Islet of Langerhans (tissue), 1 donor: ENCODE measurements at regions not wholly inside any gene's neighbourhood (a gene's known extent, or its start where the extent isn't known, plus 50 kb on each side); places are given as distances from the start of the nearest gene placed in this dataset.

Source experiments
- FAIRE-seq: peaks from one replicate; lab custom pipeline; 2011; peaks lifted over from hg19 to GRCh38; lab: Jason Lieb, UNC

DNA sequence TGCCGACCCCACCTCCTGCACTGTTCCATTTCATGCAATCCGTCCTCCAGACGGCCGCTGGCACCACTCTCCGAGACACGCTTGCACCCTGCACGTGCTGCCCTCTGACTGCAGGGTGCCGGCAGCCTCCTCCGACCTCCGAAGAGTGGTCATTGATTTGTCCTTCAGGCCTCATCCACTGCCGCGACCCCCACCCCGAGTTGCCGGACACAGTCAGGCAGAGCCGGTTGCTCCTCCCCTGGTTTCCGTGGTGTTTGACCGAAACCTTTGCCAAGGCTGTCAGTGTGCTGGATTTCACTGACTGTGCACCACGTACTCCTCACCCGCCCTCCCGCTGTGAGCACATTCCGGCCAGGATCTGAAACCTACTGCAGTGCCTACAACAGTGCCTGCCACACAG is 156.4 kb upstream of the PDE10A start:
- no peak for FAIRE-seq

DNA sequence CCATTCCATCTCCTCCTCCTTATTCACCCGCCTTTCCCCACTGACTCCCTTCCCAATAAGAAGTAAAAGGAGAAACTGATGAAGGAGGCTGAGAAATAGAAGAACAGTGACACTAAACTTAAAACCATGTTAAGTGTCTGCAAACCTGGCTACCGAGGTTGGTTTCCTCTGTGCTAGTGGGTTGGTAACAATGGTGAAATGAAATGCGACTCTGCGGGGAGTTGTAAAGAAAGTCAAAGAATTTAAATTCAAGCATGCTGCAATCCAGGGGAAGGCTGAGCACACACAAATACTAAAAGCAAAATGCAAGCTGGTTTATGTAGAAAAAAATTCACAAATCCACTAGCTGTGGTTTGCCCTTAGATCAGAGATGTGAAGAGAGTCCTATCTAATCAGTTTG is 155.2 kb upstream of the PDE10A start:
- FAIRE-seq = no peak

DNA sequence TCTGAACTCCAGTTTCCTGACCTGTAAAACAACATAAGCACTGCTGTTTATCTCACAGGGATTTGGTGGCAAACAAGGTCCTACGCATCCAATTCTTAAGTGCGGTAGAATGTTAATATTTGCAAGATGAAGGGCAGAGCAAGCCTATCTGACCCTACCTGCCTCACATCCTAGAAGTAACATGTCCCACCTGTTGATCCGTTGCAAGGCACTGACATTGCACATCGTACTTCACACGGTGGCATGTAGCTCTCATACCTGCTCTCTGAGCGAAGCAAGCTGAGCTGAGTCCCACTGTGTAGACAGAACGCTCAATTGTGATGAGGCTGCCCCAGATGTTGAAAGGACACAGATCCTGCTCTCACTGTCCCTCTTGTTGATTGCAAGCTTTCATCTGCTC is 154.7 kb upstream of the PDE10A start:
- no peak for FAIRE-seq

DNA sequence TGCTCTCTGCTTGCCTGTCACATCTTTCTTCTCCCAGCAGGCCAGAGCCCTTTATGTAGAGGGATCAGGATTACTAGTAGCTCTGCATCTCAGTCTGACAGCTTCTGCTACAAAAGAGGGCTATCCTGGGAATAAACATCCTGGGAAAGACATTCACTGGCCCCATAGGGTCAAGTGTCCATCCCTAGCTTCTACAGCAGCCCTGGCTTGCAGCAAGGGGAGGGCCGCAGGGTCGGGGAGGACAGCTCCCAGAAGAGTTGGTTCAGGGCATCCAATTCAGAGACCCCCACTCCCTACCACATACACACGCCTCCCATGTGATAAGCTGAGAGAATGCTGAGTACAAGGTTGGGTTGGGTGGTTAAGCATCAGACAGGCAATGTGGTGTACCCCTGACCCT is 154.1 kb upstream of the PDE10A start:
- no peak for FAIRE-seq

DNA sequence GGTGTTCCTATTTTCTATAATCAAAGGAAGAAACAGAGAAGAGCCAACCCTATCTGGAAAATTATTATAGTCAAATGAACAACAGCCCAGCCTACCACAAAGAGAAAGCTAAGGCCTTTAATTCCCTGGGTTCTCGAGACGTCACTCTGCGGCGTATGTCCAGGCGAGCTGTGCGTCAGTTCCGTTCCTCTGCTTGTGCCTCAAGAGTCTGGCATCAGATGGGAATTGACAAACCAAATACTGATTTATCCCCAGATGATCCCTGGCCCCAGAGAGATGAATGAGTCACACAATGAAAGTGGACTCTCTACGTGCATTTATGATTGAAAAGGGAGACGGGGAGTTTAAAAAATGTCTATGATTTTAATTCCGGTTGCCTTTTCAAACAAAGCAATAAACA is 151.6 kb upstream of the PDE10A start:
- FAIRE-seq = no peak

DNA sequence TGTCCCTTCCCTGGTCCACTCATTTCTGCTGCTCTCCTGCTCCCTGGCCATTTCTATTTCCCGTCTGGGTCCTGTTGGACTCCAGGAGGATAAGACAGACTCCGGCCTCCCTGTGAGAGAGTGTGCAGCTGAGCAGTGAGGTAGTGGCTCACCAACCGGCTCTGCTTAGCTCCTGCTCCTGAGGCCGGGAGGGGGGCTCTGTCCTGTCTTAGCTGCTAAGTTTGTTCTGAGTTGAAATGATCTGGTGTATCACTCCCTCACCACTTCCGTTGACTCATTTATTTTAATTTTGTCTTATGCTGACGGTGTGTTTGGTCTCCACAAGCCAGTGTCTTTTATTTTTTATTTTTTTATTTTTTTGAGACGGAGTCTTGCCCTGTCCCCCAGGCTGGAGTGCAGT is 148.5 kb upstream of the PDE10A start:
- no peak for FAIRE-seq

DNA sequence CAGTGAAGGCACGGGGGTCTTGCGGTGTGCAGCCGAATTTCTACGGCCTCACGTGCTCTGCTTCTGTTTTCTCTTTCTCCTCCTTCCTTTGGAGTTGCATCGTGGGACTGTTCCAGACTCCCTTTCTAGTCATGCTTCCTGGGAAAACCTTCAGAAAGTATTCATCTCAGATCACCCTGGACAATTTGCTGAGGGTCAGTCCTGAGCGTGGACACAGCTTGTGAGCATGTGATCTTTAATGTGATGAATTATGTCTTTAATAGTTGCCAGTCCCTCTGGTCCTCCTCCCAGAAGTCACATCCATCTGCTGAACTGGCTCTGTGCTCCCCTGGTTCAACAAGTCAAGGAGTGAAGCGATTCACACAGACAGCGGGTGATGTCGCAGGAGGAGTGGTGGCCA is 145.0 kb upstream of the PDE10A start:
- FAIRE-seq = no peak

DNA sequence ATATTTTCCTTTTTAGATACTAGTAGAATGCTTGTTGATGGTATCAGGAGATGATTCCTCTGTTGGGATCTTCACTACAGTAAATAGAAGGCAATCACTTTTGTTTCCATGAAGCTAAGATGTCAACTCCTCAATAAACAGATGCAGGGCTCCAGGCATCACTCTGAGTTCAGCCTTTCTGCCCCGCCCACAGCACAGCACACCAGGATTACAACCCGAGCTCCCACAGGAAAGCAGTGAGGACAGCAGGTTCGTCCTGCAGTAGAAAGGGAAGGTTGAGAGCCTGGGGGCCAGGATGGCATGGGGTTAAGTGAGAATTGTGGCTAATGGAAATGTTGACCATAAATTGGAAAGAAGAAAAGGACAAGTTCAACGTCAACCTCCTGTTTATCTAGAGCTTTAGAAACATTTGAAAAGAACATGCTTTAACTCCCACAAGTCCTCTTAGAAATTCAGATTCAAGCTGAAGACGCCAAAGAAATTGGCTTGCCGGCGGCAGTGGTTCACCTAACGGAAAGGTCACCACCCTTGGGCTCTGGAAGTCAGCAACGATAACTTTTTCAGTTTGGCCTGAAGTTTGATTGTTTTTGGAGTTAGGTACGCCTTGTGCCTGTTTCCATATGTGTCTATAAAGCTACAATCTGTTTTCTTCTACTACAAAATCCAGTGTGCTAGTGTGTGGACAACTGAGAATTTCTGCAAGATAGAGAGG is 144.4 kb upstream of the PDE10A start:
- no peak for FAIRE-seq

DNA sequence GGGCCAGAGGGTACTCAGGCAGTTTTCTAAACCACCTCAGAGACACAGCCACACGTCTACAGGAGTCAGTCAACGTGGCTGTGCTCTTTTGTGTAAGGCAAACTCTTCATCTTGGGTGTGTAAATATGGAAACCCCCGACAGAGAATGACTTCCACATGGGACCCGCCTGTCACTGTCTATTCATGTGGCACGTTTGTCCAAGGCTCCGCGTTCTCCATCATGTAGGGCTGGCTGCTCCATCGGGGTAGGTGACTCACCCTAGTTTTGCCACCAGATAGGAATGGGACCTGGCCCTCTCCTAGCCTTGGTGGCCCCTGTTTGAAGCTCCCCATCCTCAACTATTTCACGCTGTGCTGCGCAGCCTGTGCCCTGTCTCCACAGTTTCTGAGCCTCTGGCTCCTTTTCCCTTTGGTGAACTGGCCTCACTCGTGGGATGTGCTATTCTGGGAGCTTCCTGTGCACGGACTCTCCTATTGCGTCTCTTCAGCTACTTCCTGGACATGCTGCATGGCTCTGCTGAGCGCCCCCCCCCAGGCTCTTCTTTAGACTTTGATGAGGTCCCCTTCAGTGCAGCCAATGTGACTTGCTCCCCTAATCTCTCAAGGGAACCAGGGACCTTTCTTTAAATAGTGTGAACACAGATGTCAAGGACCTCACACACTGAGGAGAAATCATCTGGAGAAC is 143.2 kb upstream of the PDE10A start:
- FAIRE-seq = no peak

DNA sequence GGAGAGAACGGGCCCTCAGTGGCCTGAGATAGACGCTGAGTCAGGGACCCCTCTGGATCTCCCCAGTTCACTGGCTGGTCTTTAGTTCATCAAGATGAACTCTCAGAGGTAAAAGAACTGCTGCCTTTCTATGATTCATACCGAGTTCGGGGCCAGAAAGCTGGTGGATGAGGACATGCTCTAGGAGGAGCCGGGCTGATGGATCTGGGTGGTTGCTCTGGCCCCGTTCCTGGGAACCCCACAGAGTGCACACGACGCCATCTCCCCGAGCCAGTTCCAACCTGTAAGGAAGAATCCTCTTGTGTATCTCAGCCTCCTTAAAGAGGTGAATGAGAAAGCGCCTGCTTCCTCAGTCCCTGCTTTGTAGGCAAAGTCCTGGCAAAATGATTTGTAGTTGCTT is 142.6 kb upstream of the PDE10A start:
- FAIRE-seq = no peak

DNA sequence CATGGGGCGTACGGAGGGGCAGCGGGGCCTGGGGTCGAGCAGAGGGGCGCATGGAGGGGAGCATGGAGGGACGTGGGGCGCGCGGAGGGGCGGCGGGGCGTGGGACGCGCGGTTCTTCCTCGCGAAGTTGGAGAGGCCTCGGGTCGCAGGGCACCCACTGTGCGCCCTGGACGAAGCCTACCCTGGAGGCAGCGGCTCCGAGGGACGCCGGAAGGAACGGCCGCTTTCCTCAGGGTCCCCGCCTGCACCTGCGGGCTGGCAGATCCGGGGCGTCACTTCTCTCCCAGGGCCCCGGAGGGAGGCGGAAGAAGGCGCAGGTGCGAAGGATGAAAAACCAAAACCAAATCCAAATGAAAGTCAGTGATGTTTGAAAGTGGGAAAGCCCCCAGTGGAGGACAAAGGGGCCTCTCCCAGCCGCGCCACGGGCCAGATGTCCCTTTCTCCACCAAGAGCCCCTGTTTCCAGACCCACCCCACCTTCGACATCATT is 142.1 kb upstream of the PDE10A start:
- no peak for FAIRE-seq

DNA sequence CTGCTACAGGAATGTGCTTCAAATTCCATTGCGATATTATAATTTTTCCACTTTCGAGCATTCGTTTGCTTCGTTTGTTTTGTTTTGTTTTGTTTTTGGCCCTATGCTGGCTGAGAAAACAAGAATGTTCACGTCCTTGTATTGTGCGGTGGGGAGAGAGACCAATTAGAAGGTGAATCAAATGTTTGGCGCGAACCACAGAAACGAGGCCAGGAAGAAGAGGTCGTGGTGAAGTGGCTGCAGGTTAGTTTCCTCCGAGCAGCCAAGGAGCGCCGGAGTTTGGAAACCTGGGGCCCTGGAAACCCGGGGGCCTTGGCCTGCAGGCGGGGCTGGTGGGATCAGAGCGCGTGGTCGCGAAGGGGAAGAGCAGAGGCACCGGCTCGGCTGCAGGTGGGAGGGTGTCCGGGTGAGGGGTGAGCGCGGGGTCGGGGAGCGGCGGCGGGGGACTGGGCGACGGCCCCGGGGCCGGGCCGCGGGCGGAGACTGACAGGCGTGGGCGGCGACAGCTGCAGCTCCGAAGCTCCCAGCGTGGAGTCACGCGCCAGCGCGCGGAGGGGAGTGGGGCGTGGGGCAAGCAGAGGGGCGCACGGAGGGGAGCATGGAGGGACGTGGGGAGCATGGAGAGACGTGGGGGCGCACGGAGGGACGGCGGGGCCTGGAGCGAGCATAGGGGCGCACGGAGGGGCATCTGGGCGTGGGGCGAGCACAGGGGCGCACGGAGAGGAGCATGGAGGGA is 141.5 kb upstream of the PDE10A start:
- FAIRE-seq = no peak

DNA sequence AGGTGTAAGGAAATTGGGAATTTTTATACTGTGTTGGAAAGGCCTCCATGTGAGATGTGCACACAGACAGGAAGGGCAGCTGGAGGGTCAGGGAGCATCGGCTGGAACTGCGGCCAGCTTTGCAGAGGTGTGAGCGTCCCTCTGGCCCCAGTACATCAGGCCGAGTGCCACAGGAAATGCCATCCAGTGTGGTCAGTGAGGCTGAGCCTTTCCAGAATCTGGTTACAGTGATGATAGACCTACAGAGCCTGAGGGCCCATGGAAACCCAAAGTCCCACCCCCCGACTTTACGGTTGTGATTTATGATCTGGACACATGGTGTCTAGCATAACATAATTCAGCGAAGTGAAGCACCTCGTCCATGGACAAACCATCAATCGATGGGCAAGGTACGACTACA is 137.3 kb upstream of the PDE10A start:
- no peak for FAIRE-seq

DNA sequence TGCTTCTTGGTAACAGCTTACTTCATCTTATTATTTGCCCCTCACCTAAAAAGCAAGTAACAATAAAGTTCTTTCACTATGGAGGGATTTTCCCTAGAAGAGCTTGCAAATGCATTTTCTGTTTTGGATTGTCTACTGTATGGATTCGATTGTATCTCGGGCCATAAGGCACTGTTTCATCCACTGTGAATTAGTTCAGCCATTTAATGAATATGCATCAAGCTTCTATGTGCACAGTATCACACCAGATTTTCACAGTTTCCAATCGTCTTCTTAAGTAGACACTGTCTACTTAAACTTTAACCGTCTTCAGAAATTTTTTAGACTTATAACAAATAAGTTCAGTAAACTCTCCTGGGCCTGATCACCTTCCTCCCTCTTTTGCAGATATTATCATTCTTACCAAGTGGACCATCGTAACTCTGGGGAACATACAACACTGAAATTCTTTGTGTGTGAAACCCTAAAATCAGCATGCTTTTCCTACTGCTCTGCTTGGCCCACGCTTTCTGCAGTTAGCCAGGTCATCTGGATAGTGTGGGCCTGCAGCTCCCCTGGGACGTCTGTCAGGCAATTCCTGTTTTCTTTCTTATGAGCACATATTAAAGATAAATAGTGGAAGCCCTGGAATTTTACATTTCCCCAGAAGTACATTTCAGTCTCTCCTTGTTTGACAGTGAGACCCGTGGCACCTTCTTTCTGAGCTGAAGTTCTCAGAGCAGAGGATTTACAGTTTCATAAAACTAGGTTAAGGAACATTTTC is 136.5 kb upstream of the PDE10A start:
- no peak for FAIRE-seq

DNA sequence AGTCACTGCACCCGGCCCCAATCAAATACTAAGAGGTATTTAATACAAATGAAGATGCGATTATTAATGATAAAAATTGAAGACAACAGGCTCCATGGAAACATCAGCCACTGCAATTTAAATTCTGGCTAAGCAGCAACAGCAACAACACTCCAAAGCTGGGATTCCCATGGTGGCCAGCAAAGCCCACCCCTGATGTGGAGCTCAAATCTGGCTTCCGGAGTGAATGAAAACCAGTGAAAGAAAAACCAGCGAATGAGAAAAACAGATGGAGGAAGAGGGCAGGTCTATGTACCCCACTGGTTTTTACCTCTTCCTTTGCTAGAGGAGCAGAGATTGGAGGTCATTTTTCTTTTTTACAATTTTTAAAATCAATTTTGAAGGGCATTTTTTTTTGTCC is 135.9 kb upstream of the PDE10A start:
- no peak for FAIRE-seq

DNA sequence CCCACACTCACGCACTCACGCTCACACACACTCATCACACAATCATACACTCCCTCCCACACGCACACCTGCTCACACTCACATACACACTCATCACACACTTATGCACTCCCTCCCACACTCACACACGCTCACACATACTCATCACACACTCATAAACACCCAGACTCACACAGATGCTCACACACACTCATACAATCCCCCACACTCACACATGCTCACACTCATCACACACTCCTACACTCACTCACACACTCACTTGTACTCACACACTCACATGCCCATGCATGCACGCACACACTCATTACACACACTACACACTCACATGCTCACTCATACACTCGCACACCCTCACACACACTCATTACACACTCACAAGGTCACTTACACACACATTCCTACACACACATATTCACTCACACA is 131.1 kb upstream of the PDE10A start:
- no peak for FAIRE-seq

DNA sequence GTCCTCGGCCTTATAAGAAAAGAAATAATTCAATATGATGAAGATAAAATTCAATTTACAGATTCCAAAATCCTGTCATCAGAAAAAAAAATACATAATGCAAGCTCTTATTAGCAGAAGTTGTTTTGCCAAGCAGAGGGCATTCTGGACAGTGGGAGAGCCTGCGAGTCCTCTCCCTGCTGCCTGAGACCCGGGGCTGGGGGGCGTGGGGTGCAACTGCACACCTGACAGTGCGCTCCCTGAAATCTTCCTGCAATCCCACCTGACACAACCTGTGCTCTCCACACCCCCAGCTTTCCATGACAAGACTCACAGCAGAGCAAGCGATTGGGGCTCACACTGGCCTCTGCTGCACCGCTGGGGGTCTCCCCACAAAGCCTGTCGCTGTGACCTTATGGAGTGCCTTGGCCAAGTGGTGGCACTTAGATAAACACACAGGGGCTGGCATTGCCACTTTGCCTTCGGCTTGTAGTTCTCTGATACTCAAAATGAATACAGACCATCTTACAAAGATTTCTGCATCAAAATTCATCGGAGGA is 130.3 kb upstream of the PDE10A start:
- FAIRE-seq = no peak

DNA sequence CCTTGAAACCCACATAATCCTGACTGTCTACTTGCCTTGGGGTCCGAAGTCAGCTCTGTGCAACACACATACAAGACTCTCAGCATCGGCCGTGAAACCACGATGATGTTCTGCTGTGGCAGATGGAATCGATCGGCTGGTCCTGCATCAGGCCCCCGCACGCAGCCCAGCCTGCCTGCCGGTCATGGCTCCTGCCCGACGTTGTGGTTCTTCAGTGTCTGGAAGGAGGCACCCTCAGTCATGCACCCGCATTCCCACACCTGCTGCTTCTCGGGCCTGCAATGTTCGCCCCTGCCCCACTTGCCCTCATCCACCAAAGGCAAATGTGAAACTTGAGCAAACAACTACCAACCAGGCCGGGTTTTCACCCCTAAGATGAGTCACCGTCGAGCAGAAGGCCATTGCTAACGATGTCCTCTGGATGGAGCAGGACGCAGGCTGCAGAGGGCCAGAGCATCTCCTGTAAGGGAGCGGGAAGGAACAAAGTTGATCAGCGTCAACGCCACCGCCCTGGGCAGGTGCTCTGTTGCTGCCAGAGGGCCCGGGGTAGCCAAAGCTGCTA is 128.9 kb upstream of the PDE10A start:
- no peak for FAIRE-seq

DNA sequence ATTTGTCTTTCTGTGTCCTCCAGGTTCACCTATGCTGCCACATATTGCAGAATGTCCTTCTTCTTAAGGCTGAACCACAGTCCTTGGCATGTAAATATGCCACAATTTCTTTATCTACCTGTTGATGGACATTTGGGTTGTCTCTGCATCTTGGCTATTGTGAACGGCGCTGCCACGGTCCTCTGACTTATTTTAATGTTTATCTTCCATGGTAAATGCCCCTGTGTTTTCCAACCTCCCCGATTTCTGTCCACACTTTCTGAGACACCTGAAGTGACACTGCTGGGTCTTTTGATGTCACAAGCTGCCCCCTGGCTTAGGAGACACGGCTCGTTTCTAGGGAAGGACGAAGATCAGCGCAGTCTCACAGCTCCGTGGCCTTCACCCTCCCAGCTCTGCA is 128.3 kb upstream of the PDE10A start:
- FAIRE-seq = no peak

DNA sequence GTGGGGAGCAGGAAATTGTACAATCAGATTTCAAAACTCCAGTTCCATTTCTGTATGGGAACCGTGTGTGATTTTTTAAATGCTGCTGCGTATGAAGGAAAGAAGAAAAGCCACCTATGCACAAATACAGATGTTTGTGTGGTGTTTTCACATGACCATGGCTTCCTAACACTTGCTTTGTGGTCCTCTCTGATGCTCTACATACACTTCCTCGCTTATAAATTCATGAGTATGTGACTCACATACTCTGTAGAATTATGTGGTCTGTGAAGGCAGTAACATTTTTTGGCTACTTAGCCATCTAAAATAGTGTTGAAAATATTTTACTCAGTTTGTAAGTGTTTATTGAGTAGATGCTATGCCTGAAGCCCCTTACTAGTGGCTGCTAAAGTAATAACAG is 119.8 kb upstream of the PDE10A start:
- no peak for FAIRE-seq

DNA sequence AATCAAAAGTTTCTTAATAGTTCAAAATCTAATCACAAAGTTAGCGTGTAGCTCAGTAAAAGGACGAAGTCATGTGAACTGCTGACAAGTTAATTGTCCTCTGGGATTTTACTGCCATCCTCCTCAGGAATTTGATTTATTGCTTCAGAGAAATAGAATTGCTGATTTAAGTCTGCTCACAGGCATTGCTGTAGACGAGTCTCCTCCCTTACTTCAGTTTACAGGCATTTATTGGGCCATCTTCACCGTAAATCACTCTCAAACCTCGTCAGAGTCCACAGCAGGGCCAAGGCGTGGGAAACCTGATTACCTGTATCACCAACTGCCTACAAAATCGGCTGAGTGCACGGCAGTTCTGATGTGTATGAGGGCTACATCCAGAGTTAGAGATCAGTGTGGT is 119.1 kb upstream of the PDE10A start:
- no peak for FAIRE-seq

DNA sequence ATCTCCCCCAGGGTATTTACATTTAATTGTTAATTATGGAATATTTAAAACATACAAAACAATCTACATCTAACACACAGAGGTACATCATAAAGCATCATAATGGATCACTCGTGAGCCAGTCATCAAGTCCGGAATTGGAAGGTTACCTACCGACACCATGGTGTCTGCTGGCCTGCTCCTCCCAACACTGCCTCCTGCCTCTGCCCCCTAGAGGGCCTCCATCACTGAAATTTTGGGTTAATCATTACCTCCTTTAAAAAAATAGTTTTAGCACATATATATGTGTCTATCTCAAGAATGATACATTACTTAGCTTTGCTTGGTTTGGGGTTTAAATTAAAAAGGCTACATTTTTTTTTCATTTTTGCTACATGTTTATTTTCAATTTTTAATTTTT is 114.6 kb upstream of the PDE10A start:
- no peak for FAIRE-seq
